HepG2 (cell line): ENCODE measurements at regions not wholly inside any gene's neighbourhood (a gene's known extent, or its start where the extent isn't known, plus 50 kb on each side); places are given as distances from the start of the nearest gene placed in this dataset.

Experiments used
- ATAC-seq: fragments of 200-7000 bp; cut with Tn5 transposase; 3 replicates; pipeline ENCODE4 v1.9.1; 2020; ENCODE audit warnings: mild to moderate bottlenecking, moderate library complexity
- BruUV-seq: library from RNA; stranded (reverse); fragments of 400-500 nt; replicated peaks from 2 replicates; lab custom pipeline; 2021; lab: Mats Ljungman, UMichigan
- CTCF ChIA-PET: fragments of 300-600 bp; formaldehyde crosslinking; extraction: SDS; loops from one replicate; lab custom pipeline; 2021; ENCODE audit warnings: low total read pairs, inconsistent platforms, low intra/inter-chr PET ratio; lab: Yijun Ruan, JAX
- POLR2A ChIA-PET: fragments of 350-600 bp; sonication (Branson Sonifier 250); formaldehyde crosslinking; loops from one replicate; lab custom pipeline; 2020; ENCODE audit warnings: antibody characterized with exemption, inconsistent platforms; lab: Yijun Ruan, JAX
- DNase-seq: peaks from one replicate; pipeline ENCODE4 v3.0.0-alpha.2; 2015; ENCODE audit warnings: low spot score
- FAIRE-seq: peaks from 3 replicates; lab custom pipeline; 2011; peaks lifted over from hg19 to GRCh38; lab: Jason Lieb, UNC
- H2AFZ ChIP-seq: one replicate; pipeline ENCODE4 v1.6.1; 2011; ENCODE audit warnings: low read length, inconsistent platforms
- H3K27ac ChIP-seq: fragments of 300-600 bp; 3 replicates; pipeline ENCODE4 v1.8.0; 2011; ENCODE audit warnings: mixed run types, mild to moderate bottlenecking, mixed read lengths, low read length, inconsistent platforms; ENCODE audit not compliant: insufficient read depth; ENCODE audit errors: extremely low read length
- H3K27me3 ChIP-seq, 2 experiments: fragments of 200-600 bp in 1 of 2; 2 replicates in 1 of 2; 3 replicates in 1 of 2; pipeline versions ENCODE4 v1.6.0 to v1.8.0; 2011; ENCODE audit warnings: low read length in 2 of 2, mild to moderate bottlenecking in 2 of 2, moderate library complexity in 2 of 2, inconsistent platforms in 1 of 2; ENCODE audit not compliant: insufficient read depth in 2 of 2, control insufficient read depth in 1 of 2
- H3K36me3 ChIP-seq, 2 experiments: fragments of 200-600 bp in 1 of 2; replicated peaks in 1 of 2; 2 replicates in 1 of 2; 3 replicates in 1 of 2; pipeline versions ENCODE4 v1.5.1 to v1.8.0; 2011; ENCODE audit warnings: low read length in 2 of 2, inconsistent platforms in 1 of 2; ENCODE audit not compliant: insufficient read depth in 2 of 2, control insufficient read depth in 1 of 2
- H3K4me1 ChIP-seq: 2 replicates; pipeline ENCODE4 v1.5.1; 2012; ENCODE audit warnings: low read length, inconsistent platforms; ENCODE audit not compliant: insufficient read depth
- H3K4me2 ChIP-seq: 2 replicates; pipeline ENCODE4 v1.6.0; 2011; ENCODE audit warnings: low read depth, low read length, inconsistent platforms
- H3K4me3 ChIP-seq, 3 experiments: fragments of 200-600 bp in 1 of 3; sonication (generic), shearing (Covaris generic) in 1 of 3; replicated peaks in 1 of 3; 2 replicates each; pipeline ENCODE4 v1.5.1; 2011 to 2016; ENCODE audit warnings: low read length in 3 of 3, inconsistent platforms in 2 of 3, low read depth in 2 of 3, mild to moderate bottlenecking in 2 of 3, control low read depth in 1 of 3, mixed read lengths in 1 of 3; ENCODE audit not compliant: insufficient read depth in 1 of 3
- H3K79me2 ChIP-seq: one replicate; pipeline ENCODE4 v1.6.1; 2011; ENCODE audit warnings: low read length, inconsistent platforms; ENCODE audit not compliant: insufficient read depth
- H3K9ac ChIP-seq: 2 replicates; pipeline ENCODE4 v1.6.0; 2011; ENCODE audit warnings: mild to moderate bottlenecking, low read depth, low read length, inconsistent platforms; ENCODE audit not compliant: insufficient read depth
- H3K9me3 ChIP-seq: 2 replicates; pipeline ENCODE4 v1.5.1; 2012; ENCODE audit warnings: mild to moderate bottlenecking, low read length
- H4K20me1 ChIP-seq: 2 replicates; pipeline ENCODE4 v1.6.0; 2011; ENCODE audit warnings: inconsistent platforms, mild to moderate bottlenecking, low read length, moderate library complexity; ENCODE audit not compliant: insufficient read depth
- BORCS8-MEF2B ChIP-seq: sonication (generic); formaldehyde crosslinking; IDR thresholded peaks from 2 replicates; pipeline ENCODE4 v1.8.0; 2022; ENCODE audit warnings: mild to moderate bottlenecking, missing genetic modification reagents
- CEBPB ChIP-seq: IDR thresholded peaks from 2 replicates; pipeline ENCODE4 v1.6.1; 2011; ENCODE audit warnings: low read depth, low read length, improper control_type of control experiment, borderline replicate concordance
- ETV5 ChIP-seq: IDR thresholded peaks from 2 replicates; pipeline ENCODE4 v1.6.1; 2018; ENCODE audit warnings: missing biosample characterization, missing genetic modification reagents, inconsistent platforms, borderline replicate concordance
- MAFF ChIP-seq: IDR thresholded peaks from 2 replicates; pipeline ENCODE4 v1.6.1; 2011; ENCODE audit warnings: low read depth, low read length, improper control_type of control experiment
- MAFK ChIP-seq, 2 experiments: IDR thresholded peaks in 1 of 2; conservative IDR thresholded peaks in 1 of 2; 2 replicates each; pipeline ENCODE4 v1.6.1; 2011; ENCODE audit warnings: improper control_type of control experiment in 2 of 2, low read length in 2 of 2
- NFKB2 ChIP-seq: sonication (generic); formaldehyde crosslinking; IDR thresholded peaks from 2 replicates; pipeline ENCODE4 v1.4.0; 2020; ENCODE audit warnings: missing genetic modification reagents, borderline replicate concordance
- SMAD1 ChIP-seq: sonication (generic); formaldehyde crosslinking; IDR thresholded peaks from 2 replicates; pipeline ENCODE4 v1.4.0; 2020; ENCODE audit warnings: missing genetic modification reagents, low read depth, mild to moderate bottlenecking, borderline replicate concordance
- TRAFD1 ChIP-seq: sonication (generic); formaldehyde crosslinking; IDR thresholded peaks from 2 replicates; pipeline ENCODE4 v1.5.1; 2020; ENCODE audit warnings: missing genetic modification reagents, mild to moderate bottlenecking, borderline replicate concordance
- YY1 ChIP-seq: IDR thresholded peaks from 2 replicates; pipeline ENCODE4 v1.6.1; 2011; ENCODE audit warnings: low read length, low read depth, moderate library complexity, mild to moderate bottlenecking; ENCODE audit not compliant: insufficient read depth, insufficient replicate concordance
- ZBTB7B ChIP-seq: sonication (generic); formaldehyde crosslinking; IDR thresholded peaks from 2 replicates; pipeline ENCODE4 v1.4.0; 2020; ENCODE audit warnings: missing genetic modification reagents
- ZEB1 ChIP-seq: IDR thresholded peaks from 2 replicates; pipeline ENCODE4 v1.6.1; 2012; ENCODE audit warnings: mild to moderate bottlenecking, low read depth, inconsistent platforms; ENCODE audit not compliant: insufficient replicate concordance
- ZKSCAN8 ChIP-seq: IDR thresholded peaks from 2 replicates; pipeline ENCODE4 v1.6.1; 2016; ENCODE audit warnings: borderline replicate concordance, missing genetic modification reagents, missing compliant biosample characterization
- ZNF136 ChIP-seq: sonication (generic); formaldehyde crosslinking; IDR thresholded peaks from 2 replicates; pipeline ENCODE4 v1.8.1; 2022; ENCODE audit warnings: low read depth, mild to moderate bottlenecking, moderate library complexity, missing genetic modification reagents
- ZNF337 ChIP-seq: sonication (generic); formaldehyde crosslinking; IDR thresholded peaks from 2 replicates; pipeline ENCODE4 v1.5.1; 2020; ENCODE audit warnings: missing genetic modification reagents, low read depth, mild to moderate bottlenecking, borderline replicate concordance
- ZNF713 ChIP-seq: sonication (generic); formaldehyde crosslinking; IDR thresholded peaks from 2 replicates; pipeline ENCODE4 v1.4.0; 2020; ENCODE audit warnings: mild to moderate bottlenecking, missing genetic modification reagents
- ZNF761 ChIP-seq: sonication (generic); formaldehyde crosslinking; conservative IDR thresholded peaks from 2 replicates; pipeline ENCODE4 v1.4.0; 2020; ENCODE audit warnings: mild to moderate bottlenecking, missing genetic modification reagents
- WGBS: methylation state at CpG from one replicate; pipeline ENCODE4 v1.1.6; 2017; ENCODE audit warnings: low lambda C conversion rate; 5-methylcytosine and 5-hydroxymethylcytosine counted together
- in situ Hi-C: cut with HindIII; loops from 2 replicates; pipeline ENCODE4 v1.10.0; 2017; ENCODE audit warnings: low pct_unique_long_range_greater_than_20kb; ENCODE audit not compliant: extremely low pct_ligation_motif_present
- intact Hi-C: fragments of 100-400 bp; cut with micrococcal nuclease; formaldehyde crosslinking; loops from one replicate; pipeline ENCODE4 v1.10.0; 2022; ENCODE audit not compliant: unreplicated experiment

- no peaks in the 10 kb centered on the region for H3K4me1 ChIP-seq
- CTCF ChIA-PET: no interaction called here
- H2AFZ ChIP-seq: no peak overlapping the region
- H3K36me3 ChIP-seq: no peaks in the 10 kb centered on the region
- no peaks in the 10 kb centered on the region for H3K79me2 ChIP-seq
- POLR2A ChIA-PET: no interaction called here
- H3K27ac ChIP-seq: no peak overlapping the region
- ATAC-seq (no peak), DNase-seq (no peak), FAIRE-seq (no peak)
- in situ Hi-C loops: no loop called here
- peak; percentile 60 to 61 for TF ChIP-seq MAFK (conservative IDR thresholded peaks at IDR 0.05 in 1 of 2, IDR thresholded peaks at IDR 0.05 in 1 of 2; ENCODE audit: low read length in 2 of 2)
- TF ChIP-seq MAFF: peak; percentile 33; the same call in 1 of the 2 replicates
- TF ChIP-seq ZBTB7B: no peak
- intact Hi-C loops: no loop called here
- no peak overlapping the region for H3K9ac ChIP-seq
- 2% methylated on average over 4 of the region's 4 CpGs for WGBS
- H3K9me3 ChIP-seq: peaks cover 85% of the 10 kb centered on the region
- H4K20me1 ChIP-seq: no peaks in the 10 kb centered on the region
- H3K27me3 ChIP-seq: no peaks in the 10 kb centered on the region
- no peak overlapping the region for H3K4me3 ChIP-seq
- no TSS peak for BruUV-seq
- no peak overlapping the region for H3K4me2 ChIP-seq
Measured at GRCh38 chr20:60926831-60927230, 325.2 kb upstream of the CDH4 start.

GRCh38 chr20:60928341-60928740 is 323.7 kb upstream of the CDH4 start:
- in situ Hi-C loops: no loop called here

More at GRCh38 chr20:60928341-60928740, 323.7 kb upstream of the CDH4 start:
- H3K4me3 ChIP-seq: no peak overlapping the region
- no peak for FAIRE-seq
- no peaks in the 10 kb centered on the region for H3K36me3 ChIP-seq
- no peaks in the 10 kb centered on the region for H3K27me3 ChIP-seq
- no peak for ATAC-seq
- DNase-seq: no peak
- CTCF ChIA-PET: no interaction called here
- intact Hi-C loops: no loop called here
- no peaks in the 10 kb centered on the region for H3K79me2 ChIP-seq
- no peak overlapping the region for H3K27ac ChIP-seq
- H3K4me1 ChIP-seq: no peaks in the 10 kb centered on the region
- peaks cover 90% of the 10 kb centered on the region for H3K9me3 ChIP-seq
- POLR2A ChIA-PET: no interaction called here
- H3K4me2 ChIP-seq: no peak overlapping the region
- 3% methylated on average over 1 of the region's 1 CpG for WGBS
- no peak overlapping the region for H3K9ac ChIP-seq
- no peak overlapping the region for H2AFZ ChIP-seq
- BruUV-seq: no TSS peak
- H4K20me1 ChIP-seq: no peaks in the 10 kb centered on the region
- TF ChIP-seq ETV5 (CRISPR knock-in tag) (no peak), SMAD1 (CRISPR knock-in tag) (no peak), CEBPB (no peak), ZNF761 (CRISPR knock-in tag) (no peak), ZNF337 (no peak), YY1 (no peak), ZNF713 (CRISPR knock-in tag) (no peak), ZNF136 (CRISPR knock-in tag) (no peak), ZEB1 (no peak), BORCS8-MEF2B (CRISPR knock-in tag) (no peak), NFKB2 (CRISPR knock-in tag) (no peak), ZKSCAN8 (CRISPR knock-in tag) (no peak), TRAFD1 (CRISPR knock-in tag) (no peak)
